SH-SY5Y (cell line): ENCODE measurements at regions not wholly inside any gene's neighbourhood (a gene's known extent, or its start where the extent isn't known, plus 50 kb on each side); places are given as distances from the start of the nearest gene placed in this dataset.

Experiments
- GATA2 ChIP-seq: IDR thresholded peaks from 2 replicates; pipeline ENCODE4 v1.6.1; 2011; ENCODE audit warnings: mild to moderate bottlenecking, low read depth, low read length
- GATA3 ChIP-seq: IDR thresholded peaks from 2 replicates; pipeline ENCODE4 v1.6.1; 2011; ENCODE audit warnings: low read depth, mild to moderate bottlenecking, low read length, moderate library complexity

GRCh38 chr18:76573325-76574025, 78.4 kb upstream of the ZNF516 start:
- TF ChIP-seq GATA2 (no peak), GATA3 (no peak)
